Testis (tissue), 2 donors: ENCODE measurements at regions not wholly inside any gene's neighbourhood (a gene's known extent, or its start where the extent isn't known, plus 50 kb on each side); places are given as distances from the start of the nearest gene placed in this dataset.

Experiments used
- DNase-seq: peaks from one replicate; pipeline ENCODE4 v3.0.0-alpha.2; 2019
- H3K27ac ChIP-seq, 2 donors: fragments of 200-600 bp; sonication (generic); one replicate each; pipeline ENCODE4 v1.5.1; 2019
- H3K27me3 ChIP-seq: fragments of 200-600 bp; sonication (generic); one replicate; pipeline ENCODE4 v1.5.1; 2019
- H3K36me3 ChIP-seq: fragments of 200-600 bp; sonication (generic); one replicate; pipeline ENCODE4 v1.5.1; 2017; ENCODE audit warnings: low read depth; ENCODE audit errors: missing control alignments
- H3K4me1 ChIP-seq: fragments of 200-600 bp; sonication (generic); one replicate; pipeline ENCODE4 v1.5.1; 2019
- H3K4me3 ChIP-seq, 2 donors: fragments of 200-600 bp; sonication (generic); one replicate each; pipeline ENCODE4 v1.5.1; 2017 to 2019
- H3K9me3 ChIP-seq: fragments of 200-600 bp; sonication (generic); one replicate; pipeline ENCODE4 v1.5.1; 2017
- POLR2A ChIP-seq: fragments of 450-650 bp; IDR thresholded peaks from one replicate; pipeline ENCODE4 v1.6.1; 2017; ENCODE audit warnings: antibody characterized with exemption, mild to moderate bottlenecking, moderate library complexity
- WGBS, 2 donors: methylation state at CpG; one replicate each; pipeline ENCODE4 v1.1.5; 2018; 5-methylcytosine and 5-hydroxymethylcytosine counted together
- intact Hi-C: fragments of 100-400 bp; cut with DNase I; formaldehyde crosslinking; loops from one replicate; pipeline ENCODE4 v1.15.1; 2023; ENCODE audit warnings: low total_unique reads
- small RNA-seq, 2 donors: library from RNA; depleted of rRNA; stranded (forward); fragments of <200 nt; gene quantifications; one replicate each; pipeline ENCODE3, GENCODE V24; 2016
- TF ChIP-seq, protein P1 (sequence below), 3 experiments: fragments of 450-650 bp in 2 of 3; fragments of 200-600 bp in 1 of 3; sonication (generic) in 1 of 3; IDR thresholded peaks; one replicate each; pipeline ENCODE4 v1.5.1; 2016 to 2019; ENCODE audit warnings: antibody characterized with exemption in 3 of 3, mild to moderate bottlenecking in 2 of 3, moderate library complexity in 1 of 3

DNA sequence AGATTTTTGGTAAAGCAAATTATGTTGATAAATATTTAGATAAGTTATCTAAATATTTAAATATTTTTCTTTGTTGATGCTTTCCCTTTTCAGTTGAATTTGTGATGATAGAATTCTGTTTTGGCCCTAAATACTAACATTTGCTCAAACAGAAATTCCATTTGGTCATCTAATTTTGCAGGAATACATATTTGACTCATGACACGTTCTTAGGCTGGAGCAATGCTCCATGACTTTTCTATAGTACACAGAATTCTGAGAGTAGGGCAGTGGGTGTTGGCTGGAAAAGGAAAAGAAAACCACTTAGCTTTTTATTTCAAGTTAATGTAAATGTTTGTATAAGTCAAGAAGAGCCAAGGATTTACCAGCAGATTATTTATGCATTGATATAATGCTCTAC lies 58.6 kb upstream of the GK2 start:
- H3K36me3 ChIP-seq = no peaks in the 10 kb centered on the region
- intact Hi-C loops = no loop called here
- H3K9me3 ChIP-seq = no peaks in the 10 kb centered on the region
- TF ChIP-seq, protein P1, sequence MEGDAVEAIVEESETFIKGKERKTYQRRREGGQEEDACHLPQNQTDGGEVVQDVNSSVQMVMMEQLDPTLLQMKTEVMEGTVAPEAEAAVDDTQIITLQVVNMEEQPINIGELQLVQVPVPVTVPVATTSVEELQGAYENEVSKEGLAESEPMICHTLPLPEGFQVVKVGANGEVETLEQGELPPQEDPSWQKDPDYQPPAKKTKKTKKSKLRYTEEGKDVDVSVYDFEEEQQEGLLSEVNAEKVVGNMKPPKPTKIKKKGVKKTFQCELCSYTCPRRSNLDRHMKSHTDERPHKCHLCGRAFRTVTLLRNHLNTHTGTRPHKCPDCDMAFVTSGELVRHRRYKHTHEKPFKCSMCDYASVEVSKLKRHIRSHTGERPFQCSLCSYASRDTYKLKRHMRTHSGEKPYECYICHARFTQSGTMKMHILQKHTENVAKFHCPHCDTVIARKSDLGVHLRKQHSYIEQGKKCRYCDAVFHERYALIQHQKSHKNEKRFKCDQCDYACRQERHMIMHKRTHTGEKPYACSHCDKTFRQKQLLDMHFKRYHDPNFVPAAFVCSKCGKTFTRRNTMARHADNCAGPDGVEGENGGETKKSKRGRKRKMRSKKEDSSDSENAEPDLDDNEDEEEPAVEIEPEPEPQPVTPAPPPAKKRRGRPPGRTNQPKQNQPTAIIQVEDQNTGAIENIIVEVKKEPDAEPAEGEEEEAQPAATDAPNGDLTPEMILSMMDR (IDR thresholded peaks at IDR 0.05) = no peak
- no peak for TF ChIP-seq POLR2A
- no peak overlapping the region for H3K4me3 ChIP-seq
- no peaks in the 10 kb centered on the region for H3K27me3 ChIP-seq
- no peaks in the 10 kb centered on the region for H3K4me1 ChIP-seq
- no peak for DNase-seq
- 77 to 86% methylated on average over 1 of the region's 1 CpG for WGBS, 2 donors
- H3K27ac ChIP-seq = no peak overlapping the region

Small RNA genes lying in the stretch of these regions (small RNA-seq; reads per million reads assigned to genes)
- 0 reads per million in 2 donors for gene RF00072
